Daoy (cell line): ENCODE measurements at regions not wholly inside any gene's neighbourhood (a gene's known extent, or its start where the extent isn't known, plus 50 kb on each side); places are given as distances from the start of the nearest gene placed in this dataset.
"Not testable (repeated sequence)": the region's sequence is repeated elsewhere in the genome, so short reads cannot be mapped to it uniquely, and the experiment has no call there.

Source experiments
- DNase-seq: peaks from one replicate; pipeline ENCODE4 v3.0.0-alpha.2; 2015; ENCODE audit warnings: low read depth

DNA sequence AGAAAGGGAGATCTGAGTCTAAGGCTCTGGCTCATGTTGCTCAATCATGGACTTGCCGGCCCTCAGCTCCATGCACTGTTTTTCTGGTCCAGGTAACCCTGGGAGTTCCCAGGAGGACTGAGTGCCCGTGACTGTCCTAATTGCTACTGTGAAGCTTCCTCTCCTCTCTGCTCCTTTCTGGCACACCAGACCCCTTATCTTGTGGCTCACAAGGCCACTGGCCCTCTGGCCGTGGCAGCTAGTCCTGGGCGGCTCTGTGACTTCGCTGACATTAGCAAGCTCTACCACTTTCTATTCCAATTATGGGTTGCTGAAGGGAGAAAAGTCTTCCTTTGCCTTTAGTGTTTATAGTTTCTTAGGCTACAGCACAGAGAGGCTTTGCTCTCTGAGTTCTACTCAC lies 380.2 kb downstream of the RWDD3 start:
- no peak for DNase-seq

DNA sequence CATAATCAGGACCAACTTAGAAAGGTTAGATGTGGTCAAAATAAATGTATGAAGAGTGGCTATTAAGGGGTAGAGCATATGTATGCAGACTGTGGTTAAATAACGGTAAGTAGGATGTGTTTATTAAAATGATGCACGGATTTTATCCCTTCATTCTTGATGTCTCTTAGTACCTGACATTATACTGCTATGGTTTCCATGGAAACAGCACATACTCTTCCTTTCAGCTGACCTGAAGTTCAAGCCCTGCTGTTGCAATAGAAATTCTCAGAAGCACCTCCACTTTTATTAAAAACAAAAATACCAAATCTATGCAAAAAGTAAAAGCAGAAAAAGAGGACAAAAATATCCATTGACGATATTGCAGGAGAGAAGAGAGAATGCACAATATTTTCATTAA lies 381.4 kb downstream of the RWDD3 start:
- DNase-seq = no peak

DNA sequence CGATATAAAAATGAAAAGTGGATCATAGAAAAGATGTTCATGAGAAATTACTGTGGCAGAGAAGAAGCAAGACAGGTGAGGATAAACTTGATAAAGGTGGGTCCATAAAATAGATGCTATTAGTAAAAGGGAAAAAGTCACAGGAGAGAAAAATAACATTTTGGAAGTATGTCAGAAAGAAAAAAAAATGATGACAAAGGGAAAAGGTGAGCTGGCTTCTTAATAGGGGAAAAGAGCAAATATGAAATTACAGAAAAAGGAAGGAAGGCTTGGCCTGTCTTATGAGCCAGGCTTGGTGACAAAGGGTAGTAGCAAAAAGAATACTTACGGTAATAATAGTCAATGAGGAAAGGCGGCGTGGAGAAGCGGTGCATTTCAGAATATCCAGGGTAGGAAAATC lies 386.1 kb downstream of the RWDD3 start:
- no peak for DNase-seq

DNA sequence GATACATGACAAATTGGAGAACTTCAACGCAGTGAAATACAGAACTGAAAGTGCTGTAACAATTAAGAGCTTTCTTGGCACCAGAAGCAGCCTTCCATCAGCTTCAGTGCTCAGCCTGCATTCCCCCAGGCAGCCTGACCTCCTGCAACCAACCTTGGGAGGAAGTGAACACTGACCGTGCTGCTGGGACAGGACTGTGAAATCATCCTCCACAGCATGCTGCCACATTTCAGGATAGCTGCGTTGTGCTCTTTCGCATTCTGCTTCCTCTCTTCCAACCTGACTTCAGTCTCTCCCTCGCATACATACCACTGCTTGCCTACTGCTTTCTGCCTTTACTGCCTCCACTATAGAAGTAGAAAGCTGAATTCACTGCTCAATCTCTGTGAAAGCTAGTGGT lies 388.6 kb downstream of the RWDD3 start:
- no peak for DNase-seq

DNA sequence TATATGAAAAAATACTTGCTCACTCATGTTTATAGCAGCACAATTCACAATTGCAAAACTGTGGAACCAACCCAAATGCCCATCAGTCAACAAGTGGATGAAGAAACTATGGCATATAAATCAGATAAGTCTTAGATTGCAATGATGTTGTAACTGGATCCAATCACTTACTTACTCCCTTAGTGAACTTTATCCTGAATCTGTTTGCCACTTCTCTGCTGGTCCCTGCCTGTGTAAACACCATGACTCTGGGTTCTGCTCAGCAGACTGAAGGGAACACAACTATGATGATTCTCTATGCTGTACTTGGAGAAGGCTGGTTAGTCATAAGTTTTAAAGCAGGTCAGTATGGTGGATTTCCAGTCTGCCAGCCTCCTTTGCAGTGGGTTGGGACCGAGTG lies 391.2 kb downstream of the RWDD3 start:
- DNase-seq = no peak

DNA sequence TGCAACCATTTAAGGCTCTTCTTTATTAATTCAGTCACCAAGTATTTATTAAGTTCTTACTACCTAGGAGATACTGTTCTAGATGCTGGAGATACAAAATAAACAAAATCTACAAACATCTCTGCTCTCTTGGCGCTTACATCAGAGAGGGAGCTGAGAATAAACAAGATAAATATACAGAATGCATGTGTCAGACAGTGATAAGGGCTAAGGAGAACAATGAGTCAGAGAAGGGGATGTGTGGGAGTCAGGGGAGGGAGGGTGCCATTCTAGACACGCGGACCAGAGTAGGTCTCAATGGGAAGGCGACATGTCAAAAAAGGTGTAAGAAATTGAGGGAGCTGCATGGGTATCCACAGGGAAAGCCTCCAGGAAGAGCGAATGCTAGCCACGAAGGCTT lies 393.2 kb downstream of the RWDD3 start:
- no peak for DNase-seq

DNA sequence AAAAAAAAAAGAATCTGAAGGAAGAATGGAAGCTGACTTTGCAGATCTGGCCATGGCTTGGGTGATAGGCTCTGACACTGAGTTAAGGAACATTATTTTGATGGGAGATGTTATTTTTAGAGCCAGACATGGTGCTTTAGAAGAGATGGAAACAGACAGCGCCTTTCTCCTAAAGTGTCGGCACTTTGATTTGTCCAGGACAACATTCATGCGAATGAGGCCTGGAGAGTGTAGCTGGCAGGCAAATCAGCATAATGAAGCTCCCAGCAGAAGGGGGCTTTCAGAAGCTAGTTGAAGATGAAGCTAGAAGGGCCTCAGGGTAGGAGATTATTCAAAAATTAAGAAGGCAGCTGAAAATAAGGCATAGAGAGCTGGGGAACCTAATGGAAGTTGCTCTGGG lies 397.7 kb downstream of the RWDD3 start:
- DNase-seq = no peak

DNA sequence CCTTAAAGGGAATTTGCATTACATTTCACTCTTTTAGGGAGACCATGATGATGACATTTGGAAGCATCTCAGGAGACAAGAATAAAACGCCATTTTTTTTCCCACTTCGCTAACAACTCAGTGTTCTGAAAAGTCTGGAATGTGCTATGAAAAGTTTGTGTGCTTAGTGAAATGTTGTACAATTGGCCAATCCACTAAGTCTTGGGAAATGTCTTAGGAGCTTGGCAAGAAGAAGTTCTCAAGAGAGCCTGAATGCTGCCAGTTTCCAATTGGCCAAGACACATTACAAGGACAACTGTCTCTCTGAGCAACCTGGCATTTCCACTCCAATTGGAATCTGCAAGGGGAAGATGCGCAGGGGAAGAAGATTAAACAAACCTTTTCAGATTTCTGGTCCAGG lies 401.8 kb downstream of the RWDD3 start:
- no peak for DNase-seq

DNA sequence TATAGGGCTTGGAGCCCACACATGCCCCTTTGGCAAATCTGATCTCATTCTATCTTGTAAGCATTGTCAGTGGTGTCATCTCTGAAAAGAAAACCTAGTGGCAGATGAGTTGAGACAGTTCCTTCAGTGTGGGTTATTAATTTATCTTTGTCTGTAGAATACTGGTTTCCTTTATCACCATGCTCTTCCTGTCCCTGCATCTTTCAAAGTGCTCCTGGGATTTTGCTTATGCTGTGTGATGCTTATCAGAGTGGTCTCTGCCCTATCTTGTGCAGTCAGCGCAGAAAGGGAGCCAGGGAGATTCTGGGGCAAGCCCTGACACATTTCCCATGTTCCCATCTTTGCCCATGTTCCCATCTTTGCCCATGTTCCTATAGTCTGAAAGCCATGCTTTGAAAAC lies 402.9 kb downstream of the RWDD3 start:
- DNase-seq = no peak

DNA sequence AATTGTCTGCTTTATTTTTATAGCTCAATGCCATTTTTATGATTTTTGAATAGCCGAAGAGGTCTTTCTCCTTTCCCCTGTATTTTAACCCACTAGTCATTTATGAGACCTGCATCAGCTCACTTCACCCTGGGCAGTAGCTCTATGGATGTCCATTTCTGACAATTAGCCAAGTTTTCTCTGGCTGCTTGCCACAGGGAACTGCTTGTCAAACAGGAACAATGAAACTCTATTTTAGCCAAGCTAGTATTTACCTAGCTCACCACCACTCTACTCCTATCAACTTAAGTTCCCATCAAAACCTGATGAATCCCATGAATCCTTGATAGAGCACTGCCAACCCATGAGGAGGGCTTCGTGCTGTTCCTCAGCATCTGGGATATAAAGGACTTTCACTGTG lies 406.7 kb downstream of the RWDD3 start:
- DNase-seq = no peak

DNA sequence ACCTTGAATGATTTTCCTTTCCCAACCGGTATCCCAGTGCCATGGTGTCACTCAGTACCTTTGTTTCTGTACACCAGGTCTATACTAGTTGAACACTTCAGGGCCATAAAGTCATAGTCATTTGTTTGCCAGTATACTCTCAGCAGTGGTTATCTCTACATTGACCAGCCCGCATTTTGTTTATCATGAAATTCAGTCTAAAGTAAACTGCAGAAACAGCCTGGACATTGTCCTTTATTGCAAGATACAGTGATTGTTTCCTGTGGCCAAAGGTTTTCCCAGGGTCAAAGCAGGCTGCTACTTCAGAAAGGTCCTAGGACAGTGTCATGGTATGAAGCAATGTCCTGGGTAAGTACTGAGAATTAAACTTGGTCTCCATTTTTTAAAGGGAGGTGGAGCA lies 407.4 kb downstream of the RWDD3 start:
- no peak for DNase-seq

DNA sequence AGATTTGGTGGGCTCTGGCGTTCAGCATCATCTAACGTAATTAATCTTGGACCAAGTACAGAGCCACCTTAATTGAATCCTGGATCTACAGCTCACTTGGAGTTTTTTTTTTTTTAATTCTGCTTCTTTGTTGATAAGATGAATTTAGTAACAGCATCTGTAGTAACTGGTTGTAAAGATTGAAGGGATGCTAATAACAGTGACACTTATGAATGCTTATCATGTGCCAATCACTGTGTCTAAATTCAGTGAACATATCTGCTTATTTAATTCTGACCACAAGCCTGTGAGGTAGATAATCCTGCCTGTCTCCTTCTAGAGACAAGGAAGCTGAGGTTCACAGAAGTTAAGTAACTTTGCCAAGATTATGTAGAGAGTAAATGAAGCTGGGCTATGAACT lies 408.0 kb downstream of the RWDD3 start:
- DNase-seq = no peak

DNA sequence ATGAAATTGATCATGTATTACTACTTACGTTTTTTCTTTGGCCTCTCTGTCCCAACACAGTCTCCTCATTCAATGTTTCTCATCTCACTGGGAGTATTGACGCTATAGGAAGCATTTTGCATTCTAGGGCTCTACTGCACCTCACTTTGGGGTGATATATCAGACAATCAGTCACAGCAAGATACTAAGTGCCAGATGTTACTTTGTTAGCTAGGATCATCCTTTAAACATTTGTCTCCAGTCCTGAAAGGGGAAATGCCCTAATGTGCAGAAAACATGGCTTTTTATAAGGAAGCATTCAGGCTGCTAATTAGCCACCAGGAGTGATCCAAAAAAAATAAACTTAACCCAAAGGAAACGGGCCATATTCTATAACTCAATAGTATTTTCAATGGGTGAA lies 409.1 kb downstream of the RWDD3 start:
- no peak for DNase-seq

DNA sequence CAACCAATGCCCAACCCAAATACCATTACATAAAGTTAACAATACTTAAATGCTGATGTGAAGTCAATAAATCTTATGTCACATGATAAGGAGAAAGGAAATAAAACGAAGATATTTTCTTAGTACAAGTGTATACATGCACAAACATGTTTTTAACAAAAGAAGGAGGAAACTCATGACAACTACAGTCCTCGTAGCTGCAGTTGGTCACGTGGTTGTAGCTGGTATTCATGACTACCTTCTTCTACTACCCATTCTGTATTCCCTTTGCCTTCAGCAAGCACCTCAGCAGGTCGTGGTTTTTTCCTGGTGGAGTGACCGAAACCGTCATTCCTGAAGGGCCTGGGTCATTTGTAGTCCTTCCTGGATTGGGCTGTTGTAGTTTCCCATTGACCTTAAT lies 411.1 kb downstream of the RWDD3 start:
- DNase-seq = not testable (repeated sequence)

DNA sequence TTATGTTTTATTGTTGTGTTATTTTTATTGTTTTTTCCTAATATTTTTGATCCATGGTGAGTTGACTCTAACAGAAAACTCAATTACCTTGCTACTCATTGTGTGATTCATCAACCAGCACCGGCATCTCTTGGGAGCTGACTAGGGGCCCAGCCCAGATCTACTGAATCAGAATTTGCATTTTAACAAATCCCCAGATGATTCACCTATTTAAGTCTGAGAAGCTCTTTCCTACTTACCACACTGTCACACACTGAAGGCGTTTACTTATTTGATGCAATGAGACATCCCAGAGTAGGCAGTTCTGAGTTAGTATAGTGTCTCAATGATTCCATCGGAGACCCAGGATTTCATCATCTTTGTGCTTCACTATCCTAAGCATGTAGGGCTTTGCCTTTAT lies 416.6 kb downstream of the RWDD3 start:
- DNase-seq = no peak

DNA sequence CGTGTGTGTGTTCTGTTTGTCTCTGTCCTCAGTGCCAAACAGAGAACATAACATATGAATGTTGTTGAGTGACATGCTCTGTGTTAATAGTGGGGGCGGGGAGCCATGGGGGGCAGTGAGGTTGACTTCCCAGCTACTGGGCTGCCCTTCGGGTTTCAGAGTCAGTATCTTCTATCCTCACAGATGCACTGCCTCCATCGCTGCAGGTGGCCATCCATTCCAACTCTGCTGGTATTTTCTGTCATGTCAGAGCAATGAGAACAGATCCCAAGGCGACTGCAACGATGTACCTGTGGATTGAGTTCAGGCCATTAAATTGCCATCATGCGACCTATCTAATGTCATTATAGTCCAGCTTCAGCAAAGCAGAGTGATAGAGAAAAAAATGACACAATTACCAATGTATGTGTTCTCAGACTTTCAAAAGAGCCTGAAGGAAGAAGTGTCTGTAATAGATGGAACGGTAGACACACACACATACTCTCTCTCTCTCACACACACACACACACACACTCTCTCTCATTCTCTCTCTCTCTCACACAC lies 418.5 kb downstream of the RWDD3 start:
- no peak for DNase-seq

DNA sequence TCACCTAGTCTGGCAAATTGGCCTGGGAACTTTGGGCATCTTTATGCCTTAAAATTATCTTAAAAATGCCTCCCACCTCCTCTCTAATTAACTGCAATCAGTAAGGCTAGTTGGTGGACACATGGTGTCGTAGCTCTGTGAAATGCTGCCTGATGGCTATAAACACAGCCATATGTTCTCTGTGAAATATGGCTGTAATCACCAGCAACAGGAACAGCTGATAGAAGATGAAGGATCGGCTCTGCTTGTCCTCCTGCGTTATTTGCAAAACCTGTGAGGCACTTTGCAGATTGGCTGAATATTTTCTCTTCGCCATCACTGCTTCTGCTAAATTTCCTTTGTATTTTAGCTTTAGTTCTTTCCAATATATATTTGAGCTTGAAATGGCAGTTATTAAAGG lies 419.6 kb downstream of the RWDD3 start:
- no peak for DNase-seq

DNA sequence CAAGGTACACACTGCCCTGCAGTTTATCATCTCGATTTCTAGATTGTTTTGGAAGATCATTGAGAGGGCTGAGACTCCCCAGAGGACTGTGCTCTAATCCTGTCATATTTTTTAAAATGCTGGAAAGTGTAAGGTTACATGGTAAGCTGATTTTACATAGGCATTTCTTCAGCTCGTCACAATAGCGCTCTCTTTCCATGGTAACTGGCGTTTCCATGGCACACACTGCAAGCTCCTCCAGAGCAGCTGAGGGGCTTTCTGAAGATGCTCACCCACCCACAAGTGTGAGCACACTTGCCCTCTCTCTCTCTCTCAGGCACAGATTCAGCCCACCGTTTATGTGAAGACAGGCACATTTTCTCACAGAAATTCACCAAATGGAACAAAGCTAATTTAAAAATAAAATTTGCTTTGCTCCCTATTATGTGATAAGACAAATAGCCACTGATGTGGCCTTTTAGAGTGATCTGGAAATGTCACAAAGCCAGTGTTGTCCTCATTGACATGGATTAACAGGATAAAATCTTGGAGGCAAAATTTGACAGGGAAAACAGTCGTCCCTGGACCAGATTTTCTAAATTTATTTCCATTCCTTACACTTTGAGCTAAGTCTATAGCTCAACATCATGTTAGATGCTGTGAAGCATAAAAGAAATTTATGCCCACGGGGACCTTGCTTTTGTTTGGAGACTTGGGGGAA lies 421.5 kb downstream of the RWDD3 start:
- no peak for DNase-seq

DNA sequence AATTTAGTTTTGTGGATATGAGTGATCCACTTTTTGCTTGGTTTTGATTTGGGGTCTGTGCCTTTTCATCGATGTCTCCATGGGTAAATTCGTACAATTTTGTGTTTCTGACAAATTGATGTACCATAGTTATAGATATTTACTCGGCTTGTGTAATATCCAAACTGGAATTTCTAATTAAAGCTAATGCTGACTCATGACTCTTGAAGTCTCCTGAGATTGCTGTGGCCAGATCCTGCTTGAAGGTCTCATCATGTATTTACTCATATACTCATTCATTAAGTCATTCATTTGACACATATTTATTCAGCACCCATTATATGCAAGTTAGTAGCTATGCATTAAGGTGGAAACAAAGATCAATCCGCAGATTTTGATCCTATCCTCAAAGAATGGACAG lies 423.2 kb downstream of the RWDD3 start:
- no peak for DNase-seq

DNA sequence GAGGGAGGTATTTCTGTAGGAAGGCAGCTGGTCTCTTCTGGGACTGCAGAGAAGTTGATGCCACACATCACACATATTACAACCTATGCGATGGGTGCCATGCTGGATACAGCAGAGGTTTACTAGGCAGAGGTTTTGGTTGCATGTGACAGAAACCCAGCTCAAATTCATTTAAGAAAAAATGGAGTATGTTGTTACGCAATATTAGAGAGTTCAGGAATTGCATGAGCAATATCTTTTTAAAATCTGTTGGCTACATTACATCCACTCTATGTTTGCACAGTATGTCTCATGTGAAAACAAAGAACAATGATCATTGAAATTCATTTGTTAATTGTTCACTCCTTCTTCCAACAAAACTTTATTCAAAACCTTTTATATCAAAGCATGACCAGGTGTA lies 425.2 kb downstream of the RWDD3 start:
- no peak for DNase-seq

DNA sequence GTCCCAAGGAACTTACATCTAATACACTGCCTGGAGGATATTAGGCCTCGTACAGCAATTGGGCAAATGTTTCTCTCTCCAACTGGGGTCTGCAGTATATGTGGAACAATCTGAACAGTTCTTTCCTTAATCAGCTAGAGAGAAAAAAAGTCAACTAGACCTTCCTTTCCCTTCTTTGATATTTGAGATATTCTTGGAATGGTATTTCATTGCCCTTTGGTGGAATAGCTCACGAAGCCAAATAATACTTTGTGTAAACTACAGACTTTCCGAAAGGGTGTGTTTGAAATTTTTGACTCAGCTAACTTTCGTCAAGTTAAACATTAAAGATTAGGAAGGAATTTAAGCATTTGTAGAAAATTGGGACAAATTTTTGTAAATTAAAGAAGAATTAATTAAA lies 425.6 kb downstream of the RWDD3 start:
- no peak for DNase-seq

DNA sequence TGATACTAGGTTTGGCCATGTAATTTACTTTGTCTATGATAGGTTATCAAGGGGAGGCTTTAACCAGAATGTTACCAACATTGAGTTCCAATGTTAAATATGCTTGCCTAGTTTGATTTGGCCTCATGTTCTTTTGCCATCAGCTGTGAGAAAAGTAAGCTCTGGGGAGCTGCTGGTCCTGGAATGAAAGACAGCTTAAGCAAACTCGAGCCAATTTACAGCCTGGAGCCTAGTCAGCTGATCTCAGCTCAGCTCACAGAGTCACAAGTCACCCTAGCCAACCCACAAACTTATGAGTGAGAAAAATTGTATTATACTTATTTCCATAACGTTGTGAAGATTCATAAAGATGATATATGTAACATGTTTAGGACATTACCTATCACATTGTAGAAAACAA lies 426.7 kb downstream of the RWDD3 start:
- no peak for DNase-seq

DNA sequence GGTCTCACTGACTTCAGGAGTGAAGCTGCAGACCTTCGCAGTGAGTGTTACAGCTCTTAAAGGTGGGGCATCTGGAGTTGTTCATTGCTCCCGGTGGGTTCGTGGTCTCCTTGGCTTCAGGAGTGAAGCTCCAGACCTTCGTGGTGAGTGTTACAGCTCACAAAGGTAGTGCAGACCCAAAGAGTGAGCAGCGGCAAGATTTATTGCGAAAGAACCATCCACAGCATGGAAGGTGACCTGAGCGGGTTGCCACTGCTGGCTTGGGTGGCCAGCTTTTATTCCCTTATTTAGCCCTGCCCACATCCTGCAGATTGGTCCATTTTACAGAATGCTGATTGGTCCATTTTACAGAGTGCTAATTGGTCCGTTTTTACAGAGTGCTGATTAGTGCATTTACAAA lies 429.5 kb downstream of the RWDD3 start:
- not testable (repeated sequence) for DNase-seq

DNA sequence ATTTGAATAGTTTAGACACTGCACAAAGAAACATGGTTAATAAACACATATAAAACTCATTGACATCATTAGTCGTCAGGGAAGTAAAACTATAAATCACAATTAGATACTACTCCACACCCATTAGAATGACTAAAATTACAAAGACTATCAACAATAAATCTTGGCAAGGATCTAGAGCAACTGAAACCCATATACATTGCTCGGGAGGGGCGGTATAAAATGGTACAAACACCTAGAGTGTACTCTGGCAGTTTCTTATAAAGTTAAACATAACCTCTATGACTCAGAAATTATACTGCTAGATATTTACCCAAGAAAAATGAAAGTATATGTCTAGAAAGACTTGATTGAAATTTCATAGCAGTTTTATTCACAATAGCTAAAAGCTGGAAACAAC lies 434.2 kb downstream of the RWDD3 start:
- no peak for DNase-seq
